HCT116 (cell line): ENCODE measurements at regions not wholly inside any gene's neighbourhood (a gene's known extent, or its start where the extent isn't known, plus 50 kb on each side); places are given as distances from the start of the nearest gene placed in this dataset.

Experiments
- ATAC-seq: fragments of 200-7000 bp; cut with Tn5 transposase; 2 replicates; pipeline ENCODE4 v1.9.1; 2020; ENCODE audit warnings: mild to moderate bottlenecking, moderate library complexity
- BruUV-seq: library from RNA; stranded (reverse); fragments of 400-500 nt; replicated peaks from 2 replicates; lab custom pipeline; 2021; lab: Mats Ljungman, UMichigan
- CTCF ChIA-PET: fragments of 300-600 bp; sonication (Branson Sonifier 250); formaldehyde crosslinking; loops from one replicate; lab custom pipeline; 2021; ENCODE audit warnings: antibody characterized with exemption; lab: Charles Lee
- POLR2A ChIA-PET: fragments of 300-600, 350-600 bp; sonication (Branson Sonifier 250); formaldehyde crosslinking; loops from one replicate; lab custom pipeline; 2021; ENCODE audit warnings: antibody characterized with exemption; lab: Charles Lee
- RAD21 ChIA-PET, 2 experiments: fragments of 300-600 bp; sonication (Branson Sonifier 250); formaldehyde crosslinking; loops; one replicate each; lab custom pipeline; 2023; ENCODE audit warnings: low total read pairs in 2 of 2; ENCODE audit not compliant: uncharacterized antibody in 2 of 2, unreplicated experiment in 2 of 2, low non-redundant PET in 1 of 2; lab: Charles Lee
- DNase-seq: peaks from one replicate; pipeline ENCODE4 v3.0.0-alpha.2; 2010; ENCODE audit warnings: low read depth, low spot score
- H2AFZ ChIP-seq: fragments of 200-600 bp; shearing (Covaris generic), sonication (generic); 2 replicates; pipeline ENCODE4 v1.6.1; 2017; ENCODE audit warnings: low read depth, mixed run types, mixed read lengths, antibody characterized with exemption, low read length; ENCODE audit not compliant: poor library complexity, severe bottlenecking
- H3K27ac ChIP-seq: 2 replicates; pipeline ENCODE4 v1.5.1; 2012; ENCODE audit warnings: low read depth, low read length
- H3K27me3 ChIP-seq: fragments of 200-600 bp; sonication (generic); 2 replicates; pipeline ENCODE4 v1.6.1; 2016; ENCODE audit warnings: mixed run types, low read length, mixed read lengths; ENCODE audit not compliant: insufficient read depth
- H3K36me3 ChIP-seq, 2 experiments: fragments of 200-500 bp in 1 of 2; fragments of 200-600 bp in 1 of 2; sonication (Bioruptor generic) in 1 of 2; sonication (generic) in 1 of 2; 2 replicates each; pipeline versions ENCODE4 v1.5.1 to v1.6.1; 2014 to 2016; ENCODE audit warnings: low read length in 2 of 2, inconsistent platforms in 1 of 2, mixed read lengths in 1 of 2, mixed run types in 1 of 2; ENCODE audit not compliant: insufficient read depth in 2 of 2, control insufficient read depth in 1 of 2
- H3K4me1 ChIP-seq, 2 experiments: fragments of 200-600 bp in 1 of 2; sonication (generic) in 1 of 2; 2 replicates each; pipeline versions ENCODE4 v1.5.1 to v1.6.1; 2012 to 2017; ENCODE audit warnings: low read length in 2 of 2, inconsistent platforms in 1 of 2, mild to moderate bottlenecking in 1 of 2, mixed read lengths in 1 of 2, mixed run types in 1 of 2, moderate library complexity in 1 of 2; ENCODE audit not compliant: insufficient read depth in 2 of 2, control insufficient read depth in 1 of 2
- H3K4me2 ChIP-seq: fragments of 200-600 bp; sonication (generic); 2 replicates; pipeline ENCODE4 v1.6.1; 2017; ENCODE audit warnings: mixed run types, low read length, mixed read lengths
- H3K4me3 ChIP-seq, 2 experiments: fragments of 200-600 bp in 1 of 2; sonication (generic) in 1 of 2; replicated peaks in 1 of 2; 2 replicates each; pipeline ENCODE4 v1.5.1; 2011 to 2016; ENCODE audit warnings: low read length in 2 of 2, control low read depth in 1 of 2, low read depth in 1 of 2, mild to moderate bottlenecking in 1 of 2, mixed read lengths in 1 of 2, mixed run types in 1 of 2
- H3K79me2 ChIP-seq: fragments of 200-600 bp; sonication (generic); 2 replicates; pipeline ENCODE4 v1.6.1; 2017; ENCODE audit warnings: mild to moderate bottlenecking, mixed run types, low read length, moderate library complexity, mixed read lengths; ENCODE audit not compliant: insufficient read depth
- H3K9ac ChIP-seq: fragments of 200-600 bp; sonication (generic); 2 replicates; pipeline ENCODE4 v1.6.1; 2016; ENCODE audit warnings: low read length, mixed read lengths
- H3K9me2 ChIP-seq: fragments of 200-600 bp; sonication (generic), shearing (Covaris generic); 2 replicates; pipeline ENCODE4 v1.6.1; 2017; ENCODE audit warnings: mixed run types, mild to moderate bottlenecking, moderate library complexity; ENCODE audit not compliant: insufficient read depth
- H3K9me3 ChIP-seq, 2 experiments: fragments of 200-500 bp in 1 of 2; fragments of 200-600 bp in 1 of 2; sonication (Bioruptor generic) in 1 of 2; sonication (generic) in 1 of 2; 2 replicates each; pipeline ENCODE4 v1.6.1; 2014 to 2017; ENCODE audit warnings: low read length in 2 of 2, mixed read lengths in 2 of 2, inconsistent platforms in 1 of 2, low read depth in 1 of 2, mild to moderate bottlenecking in 1 of 2, mixed run types in 1 of 2, moderate library complexity in 1 of 2; ENCODE audit not compliant: control insufficient read depth in 1 of 2, insufficient read depth in 1 of 2
- H4K20me1 ChIP-seq: fragments of 200-600 bp; sonication (generic), shearing (Covaris generic); 2 replicates; pipeline ENCODE4 v1.6.1; 2017; ENCODE audit warnings: mixed run types, mild to moderate bottlenecking, moderate library complexity; ENCODE audit not compliant: insufficient read depth
- CBX3 ChIP-seq: IDR thresholded peaks from 2 replicates; pipeline ENCODE4 v1.6.1; 2012; ENCODE audit warnings: low read depth
- CEBPB ChIP-seq: IDR thresholded peaks from 2 replicates; pipeline ENCODE4 v1.6.1; 2012; ENCODE audit warnings: low read depth
- ELF1 ChIP-seq: IDR thresholded peaks from 2 replicates; pipeline ENCODE4 v1.6.1; 2012; ENCODE audit warnings: low read depth, borderline replicate concordance
- JUND ChIP-seq: IDR thresholded peaks from 2 replicates; pipeline ENCODE4 v1.6.1; 2012
- POLR2A ChIP-seq: IDR thresholded peaks from 2 replicates; pipeline ENCODE4 v1.7.0; 2011; ENCODE audit warnings: borderline replicate concordance; ENCODE audit not compliant: insufficient read depth, insufficient read length; ENCODE audit errors: extremely low read depth
- RAD21 ChIP-seq: IDR thresholded peaks from 2 replicates; pipeline ENCODE4 v1.6.1; 2012; ENCODE audit warnings: low read depth, mild to moderate bottlenecking
- SP1 ChIP-seq: IDR thresholded peaks from 2 replicates; pipeline ENCODE4 v1.6.1; 2012; ENCODE audit warnings: low read depth
- SRF ChIP-seq: IDR thresholded peaks from 2 replicates; pipeline ENCODE4 v1.6.1; 2012; ENCODE audit warnings: low read depth
- TCF7L2 ChIP-seq: IDR thresholded peaks from 2 replicates; pipeline ENCODE4 v1.7.0; 2011; ENCODE audit warnings: borderline replicate concordance, inconsistent platforms; ENCODE audit not compliant: insufficient read depth, insufficient read length; ENCODE audit errors: extremely low read depth
- YY1 ChIP-seq: IDR thresholded peaks from 2 replicates; pipeline ENCODE4 v1.6.1; 2011; ENCODE audit warnings: low read length, low read depth, moderate library complexity, mild to moderate bottlenecking; ENCODE audit not compliant: insufficient replicate concordance; ENCODE audit errors: extremely low read depth
- ZFX ChIP-seq: fragments of 450-650 bp; IDR thresholded peaks from 2 replicates; pipeline ENCODE4 v1.6.1; 2017
- ZNF274 ChIP-seq: fragments of 200-500 bp; sonication (Bioruptor generic); IDR thresholded peaks from 2 replicates; pipeline ENCODE4 v1.6.1; 2014; ENCODE audit warnings: mild to moderate bottlenecking, low read depth, low read length, inconsistent platforms
- intact Hi-C: fragments of 100-400 bp; cut with micrococcal nuclease; formaldehyde crosslinking; loops from 2 replicates; pipeline ENCODE4 v1.10.0; 2022
- TF ChIP-seq, protein P1 (sequence below): IDR thresholded peaks from 2 replicates; pipeline ENCODE4 v1.6.1; 2012
- TF ChIP-seq, protein P2 (sequence below): IDR thresholded peaks from 2 replicates; pipeline ENCODE4 v1.6.1; 2012
- TF ChIP-seq, protein P3 (sequence below), 3 experiments: fragments of 200-600 bp in 1 of 3; sonication (generic) in 1 of 3; IDR thresholded peaks in 2 of 3; conservative IDR thresholded peaks in 1 of 3; 2 replicates each; pipeline ENCODE4 v1.5.1; 2012 to 2017; ENCODE audit warnings: low read depth in 2 of 3, low read length in 2 of 3, antibody characterized with exemption in 1 of 3, borderline replicate concordance in 1 of 3, control low read depth in 1 of 3, mild to moderate bottlenecking in 1 of 3, mixed read lengths in 1 of 3, mixed run types in 1 of 3, moderate library complexity in 1 of 3; ENCODE audit not compliant: insufficient read depth in 1 of 3

DNA sequence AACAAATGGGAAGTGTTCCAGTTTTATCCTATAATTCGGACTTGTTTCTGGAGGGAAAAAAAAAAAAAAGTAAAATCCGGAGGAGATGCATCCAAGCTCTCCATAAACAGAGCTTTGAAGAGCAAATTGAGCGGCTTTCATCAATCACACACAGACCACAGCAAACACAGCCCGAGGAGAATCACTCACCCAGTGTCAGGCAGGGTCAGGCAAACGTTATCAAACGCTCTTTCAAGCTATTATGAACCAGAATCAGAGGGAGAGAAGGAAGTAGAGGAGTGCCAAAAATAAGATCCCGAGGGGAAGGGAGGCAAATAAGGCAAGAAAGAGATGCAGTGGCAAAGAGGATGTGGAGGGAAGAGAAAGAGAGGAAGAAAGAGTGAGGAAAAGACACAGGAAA lies 188.3 kb upstream of the CAMK1G start:
- Histone ChIP-seq H3K27me3 (no peaks in the 10 kb centered on the region; the same call in 1 of the 2 replicates), H3K27ac (no peak overlapping the region), H3K4me2 (peak overlapping the region; percentile 42), H3K9me3 (no peaks in the 10 kb centered on the region), H3K79me2 (no peaks in the 10 kb centered on the region), H2AFZ (peak overlapping the region; percentile 7), H3K4me3 (no peak overlapping the region), H4K20me1 (no peaks in the 10 kb centered on the region), H3K9ac (no peak overlapping the region), H3K4me1 (peaks cover 0 to 24% of the 10 kb centered on the region in 2 experiments; a peak in 2 of 4 replicates), H3K36me3 (no peaks in the 10 kb centered on the region), H3K9me2 (no peaks in the 10 kb centered on the region)
- DNase-seq: no peak
- POLR2A ChIA-PET: no interaction called here
- BruUV-seq: no TSS peak
- TF ChIP-seq, protein P1, sequence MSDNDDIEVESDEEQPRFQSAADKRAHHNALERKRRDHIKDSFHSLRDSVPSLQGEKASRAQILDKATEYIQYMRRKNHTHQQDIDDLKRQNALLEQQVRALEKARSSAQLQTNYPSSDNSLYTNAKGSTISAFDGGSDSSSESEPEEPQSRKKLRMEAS: no peak
- TF ChIP-seq RAD21: no peak
- no peak for TF ChIP-seq CEBPB
- TF ChIP-seq ZNF274: no peak
- TF ChIP-seq SRF: no peak
- no peak for TF ChIP-seq POLR2A
- no peak for TF ChIP-seq CBX3
- TF ChIP-seq ELF1: no peak
- peak; percentile 31; the same call in 1 of the 2 replicates for TF ChIP-seq SP1
- TF ChIP-seq, protein P2, sequence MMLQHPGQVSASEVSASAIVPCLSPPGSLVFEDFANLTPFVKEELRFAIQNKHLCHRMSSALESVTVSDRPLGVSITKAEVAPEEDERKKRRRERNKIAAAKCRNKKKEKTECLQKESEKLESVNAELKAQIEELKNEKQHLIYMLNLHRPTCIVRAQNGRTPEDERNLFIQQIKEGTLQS: no peak
- no peak for TF ChIP-seq TCF7L2
- TF ChIP-seq, protein P3, sequence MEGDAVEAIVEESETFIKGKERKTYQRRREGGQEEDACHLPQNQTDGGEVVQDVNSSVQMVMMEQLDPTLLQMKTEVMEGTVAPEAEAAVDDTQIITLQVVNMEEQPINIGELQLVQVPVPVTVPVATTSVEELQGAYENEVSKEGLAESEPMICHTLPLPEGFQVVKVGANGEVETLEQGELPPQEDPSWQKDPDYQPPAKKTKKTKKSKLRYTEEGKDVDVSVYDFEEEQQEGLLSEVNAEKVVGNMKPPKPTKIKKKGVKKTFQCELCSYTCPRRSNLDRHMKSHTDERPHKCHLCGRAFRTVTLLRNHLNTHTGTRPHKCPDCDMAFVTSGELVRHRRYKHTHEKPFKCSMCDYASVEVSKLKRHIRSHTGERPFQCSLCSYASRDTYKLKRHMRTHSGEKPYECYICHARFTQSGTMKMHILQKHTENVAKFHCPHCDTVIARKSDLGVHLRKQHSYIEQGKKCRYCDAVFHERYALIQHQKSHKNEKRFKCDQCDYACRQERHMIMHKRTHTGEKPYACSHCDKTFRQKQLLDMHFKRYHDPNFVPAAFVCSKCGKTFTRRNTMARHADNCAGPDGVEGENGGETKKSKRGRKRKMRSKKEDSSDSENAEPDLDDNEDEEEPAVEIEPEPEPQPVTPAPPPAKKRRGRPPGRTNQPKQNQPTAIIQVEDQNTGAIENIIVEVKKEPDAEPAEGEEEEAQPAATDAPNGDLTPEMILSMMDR (IDR thresholded peaks at IDR 0.05 in 2 of 3, conservative IDR thresholded peaks at IDR 0.05 in 1 of 3; ENCODE audit: borderline replicate concordance in 1 of 3, insufficient read depth in 1 of 3, low read depth in 2 of 3, low read length in 2 of 3): no peak
- peak; percentile 29; the same call in 1 of the 2 replicates for TF ChIP-seq JUND
- TF ChIP-seq ZFX: no peak
- no peak for TF ChIP-seq YY1
- RAD21 ChIA-PET: no interaction called here
- CTCF ChIA-PET: no interaction called here
- peak; percentile 68 for ATAC-seq
- intact Hi-C loops: no loop called here
